Adrenal gland (tissue), 9 donors: ENCODE measurements at regions not wholly inside any gene's neighbourhood (a gene's known extent, or its start where the extent isn't known, plus 50 kb on each side); places are given as distances from the start of the nearest gene placed in this dataset.

ENCODE experiments used
- DNase-seq, 7 donors: peaks; one replicate each; pipeline ENCODE4 v3.0.0-alpha.2; 2019 to 2020
- H3K27ac ChIP-seq, 5 donors: fragments of 200-600 bp; sonication (generic) in 4 of 5; 1 replicate in 3 of 5; 2 replicates in 2 of 5; pipeline versions ENCODE4 v1.5.1 to v1.8.0; 2016 to 2020; ENCODE audit warnings: mild to moderate bottlenecking in 1 of 5
- H3K27me3 ChIP-seq: fragments of 200-600 bp; 2 replicates; pipeline ENCODE4 v1.8.0; 2021
- H3K36me3 ChIP-seq, 2 donors: fragments of 200-600 bp; replicated peaks in 1 of 2; 1 replicate in 1 of 2; 2 replicates in 1 of 2; pipeline versions ENCODE4 v1.5.1 to v1.8.0; 2018 to 2022
- H3K4me1 ChIP-seq, 2 donors: fragments of 200-600 bp; replicated peaks in 1 of 2; 1 replicate in 1 of 2; 2 replicates in 1 of 2; pipeline versions ENCODE4 v1.5.1 to v1.8.0; 2018 to 2021
- H3K4me3 ChIP-seq, 4 donors: fragments of 200-600 bp; sonication (generic) in 3 of 4; one replicate each; pipeline ENCODE4 v1.5.1; 2016 to 2018
- H3K9me3 ChIP-seq, 3 donors: fragments of 200-600 bp; sonication (generic) in 1 of 3; replicated peaks in 1 of 3; 1 replicate in 2 of 3; 2 replicates in 1 of 3; pipeline versions ENCODE4 v1.5.1 to v1.8.0; 2016 to 2021
- POLR2A ChIP-seq, 2 donors: fragments of 450-650 bp; IDR thresholded peaks; one replicate each; pipeline ENCODE4 v1.6.1; 2017; ENCODE audit warnings: antibody characterized with exemption in 2 of 2, mild to moderate bottlenecking in 2 of 2, moderate library complexity in 1 of 2
- WGBS, 4 donors: extraction: QIAGEN DNeasy Blood & Tissue Kit in 2 of 4; methylation state at CpG; one replicate each; pipeline versions ENCODE4 v1.1.5 to v1.1.7; 2013 to 2017; 5-methylcytosine and 5-hydroxymethylcytosine counted together
- intact Hi-C, 2 donors: fragments of 100-400 bp; cut with DNase I; formaldehyde crosslinking; loops; one replicate each; pipeline versions ENCODE4 v1.14.1 to v1.15.0; 2022 to 2023
- TF ChIP-seq, protein P1 (sequence below), 6 experiments: fragments of 450-650 bp in 4 of 6; fragments of 200-600 bp in 2 of 6; sonication (generic) in 1 of 6; IDR thresholded peaks; 1 replicate in 5 of 6; 2 replicates in 1 of 6; pipeline versions ENCODE4 v1.5.1 to v1.8.0; 2016 to 2021; ENCODE audit warnings: antibody characterized with exemption in 6 of 6, mild to moderate bottlenecking in 2 of 6, moderate library complexity in 1 of 6
- donor health status: healthy with polysubstance abuse.
- donor health status: Bipolar disorder and iron deficiency.
- donor health status: DM: yes; HTN: yes; CAD: no.
- donor health status: DM: no; HTN: no; CAD: no.
- donor health status: DM: no; HTN: no; CAD: no.

- no peaks in the 10 kb centered on the region for H3K4me1 ChIP-seq
Observed at GRCh38 chr11:119845756-119846155, 116.8 kb upstream of the NECTIN1 start.

DNA sequence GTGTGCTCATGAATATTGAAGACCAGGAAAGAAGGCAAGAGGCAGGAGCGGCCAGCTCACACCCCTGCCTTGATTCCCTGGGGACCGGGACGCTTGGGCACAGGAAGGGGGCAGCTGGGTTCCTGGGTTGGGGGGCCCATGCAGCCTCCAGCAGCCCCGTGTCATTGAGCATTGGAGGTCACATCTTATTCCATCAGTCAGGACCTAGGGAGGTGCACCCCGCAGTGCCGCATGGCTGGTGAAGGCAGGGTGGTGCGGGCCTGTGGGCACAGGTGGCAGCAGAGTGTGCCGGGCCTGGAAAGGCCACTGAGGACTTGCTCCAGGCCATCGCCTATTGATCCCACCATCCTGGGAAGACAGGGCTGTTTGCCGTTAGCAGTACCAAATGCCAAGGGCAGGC lies 116.3 kb upstream of the NECTIN1 start:
- no peak overlapping the region for H3K27ac ChIP-seq
- H3K9me3 ChIP-seq, result no peaks in the 10 kb centered on the region
- WGBS, 4 donors, result 69 to 85% (median 78%) methylated on average over 8 to 10 of the region's 10 CpGs
- intact Hi-C loops, result no loop called here
- no peaks in the 10 kb centered on the region for H3K4me1 ChIP-seq
- TF ChIP-seq POLR2A (IDR thresholded peaks at IDR 0.05), result no peak
- TF ChIP-seq, protein P1, sequence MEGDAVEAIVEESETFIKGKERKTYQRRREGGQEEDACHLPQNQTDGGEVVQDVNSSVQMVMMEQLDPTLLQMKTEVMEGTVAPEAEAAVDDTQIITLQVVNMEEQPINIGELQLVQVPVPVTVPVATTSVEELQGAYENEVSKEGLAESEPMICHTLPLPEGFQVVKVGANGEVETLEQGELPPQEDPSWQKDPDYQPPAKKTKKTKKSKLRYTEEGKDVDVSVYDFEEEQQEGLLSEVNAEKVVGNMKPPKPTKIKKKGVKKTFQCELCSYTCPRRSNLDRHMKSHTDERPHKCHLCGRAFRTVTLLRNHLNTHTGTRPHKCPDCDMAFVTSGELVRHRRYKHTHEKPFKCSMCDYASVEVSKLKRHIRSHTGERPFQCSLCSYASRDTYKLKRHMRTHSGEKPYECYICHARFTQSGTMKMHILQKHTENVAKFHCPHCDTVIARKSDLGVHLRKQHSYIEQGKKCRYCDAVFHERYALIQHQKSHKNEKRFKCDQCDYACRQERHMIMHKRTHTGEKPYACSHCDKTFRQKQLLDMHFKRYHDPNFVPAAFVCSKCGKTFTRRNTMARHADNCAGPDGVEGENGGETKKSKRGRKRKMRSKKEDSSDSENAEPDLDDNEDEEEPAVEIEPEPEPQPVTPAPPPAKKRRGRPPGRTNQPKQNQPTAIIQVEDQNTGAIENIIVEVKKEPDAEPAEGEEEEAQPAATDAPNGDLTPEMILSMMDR (IDR thresholded peaks at IDR 0.05), result no peak
- H3K4me3 ChIP-seq, result no peak overlapping the region
- H3K36me3 ChIP-seq, result no peaks in the 10 kb centered on the region
- no peaks in the 10 kb centered on the region for H3K27me3 ChIP-seq
- no peak for DNase-seq

More at GRCh38 chr11:119845756-119846155, 116.8 kb upstream of the NECTIN1 start:
- Histone ChIP-seq H3K4me3 (no peak overlapping the region), H3K27me3 (no peaks in the 10 kb centered on the region), H3K9me3 (no peaks in the 10 kb centered on the region), H3K36me3 (no peaks in the 10 kb centered on the region), H3K27ac (no peak overlapping the region)
- intact Hi-C loops, result no loop called here
- no peak for DNase-seq
- no peak for TF ChIP-seq POLR2A (IDR thresholded peaks at IDR 0.05)
- TF ChIP-seq, protein P1 (IDR thresholded peaks at IDR 0.05), result no peak
- WGBS, 4 donors, result 78 to 93% (median 91%) methylated on average over 3 to 4 of the region's 4 CpGs

DNA sequence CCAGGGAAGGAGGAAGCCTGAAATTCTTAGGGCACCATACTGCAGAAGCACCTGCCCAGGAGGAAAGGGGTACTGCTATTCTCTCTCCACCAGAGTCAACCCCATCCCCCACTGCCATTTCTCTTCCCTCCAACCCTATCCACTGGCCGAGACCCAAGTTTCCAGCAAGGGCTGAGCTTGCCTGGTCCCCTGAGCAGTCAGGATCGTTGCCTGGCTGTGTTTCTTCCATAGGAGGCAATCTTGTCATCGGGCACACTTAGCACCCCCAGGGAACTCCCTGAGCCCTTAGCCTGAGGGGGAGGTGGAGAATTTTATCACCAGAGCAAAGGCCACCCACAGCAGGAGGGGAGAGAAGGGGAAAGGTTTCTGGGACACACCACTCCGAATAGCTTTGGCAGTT lies 115.8 kb upstream of the NECTIN1 start:
- WGBS, 4 donors, result 29 to 38% (median 33%) methylated on average over 3 to 4 of the region's 4 CpGs

GRCh38 chr11:119843877-119844276 lies 114.9 kb upstream of the NECTIN1 start:
- intact Hi-C loops, result no loop called here
- Histone ChIP-seq H3K27ac (no peak overlapping the region), H3K4me1 (no peaks in the 10 kb centered on the region), H3K27me3 (no peaks in the 10 kb centered on the region), H3K4me3 (no peak overlapping the region), H3K36me3 (no peaks in the 10 kb centered on the region), H3K9me3 (no peaks in the 10 kb centered on the region)
- TF ChIP-seq, protein P1 (IDR thresholded peaks at IDR 0.05), result no peak
- no peak for TF ChIP-seq POLR2A (IDR thresholded peaks at IDR 0.05)
- no peak for DNase-seq
- WGBS, 4 donors, result 56 to 67% (median 63%) methylated on average over 6 of the region's 6 CpGs

More for the DNA sequence above, 115.8 kb upstream of the NECTIN1 start:
- Histone ChIP-seq H3K4me3 (no peak overlapping the region), H3K27me3 (no peaks in the 10 kb centered on the region), H3K9me3 (no peaks in the 10 kb centered on the region), H3K27ac (no peak overlapping the region), H3K4me1 (no peaks in the 10 kb centered on the region), H3K36me3 (no peaks in the 10 kb centered on the region)
- DNase-seq, result no peak
- TF ChIP-seq, protein P1 (IDR thresholded peaks at IDR 0.05), result no peak
- no peak for TF ChIP-seq POLR2A (IDR thresholded peaks at IDR 0.05)
- intact Hi-C loops, result no loop called here
